ENCODE measurements at regions not wholly inside any gene's neighbourhood (a gene's known extent, or its start where the extent isn't known, plus 50 kb on each side); places are given as distances from the start of the nearest gene placed in this dataset.
"Not testable (repeated sequence)": the region's sequence is repeated elsewhere in the genome, so short reads cannot be mapped to it uniquely, and the experiment has no call there.

DNA sequence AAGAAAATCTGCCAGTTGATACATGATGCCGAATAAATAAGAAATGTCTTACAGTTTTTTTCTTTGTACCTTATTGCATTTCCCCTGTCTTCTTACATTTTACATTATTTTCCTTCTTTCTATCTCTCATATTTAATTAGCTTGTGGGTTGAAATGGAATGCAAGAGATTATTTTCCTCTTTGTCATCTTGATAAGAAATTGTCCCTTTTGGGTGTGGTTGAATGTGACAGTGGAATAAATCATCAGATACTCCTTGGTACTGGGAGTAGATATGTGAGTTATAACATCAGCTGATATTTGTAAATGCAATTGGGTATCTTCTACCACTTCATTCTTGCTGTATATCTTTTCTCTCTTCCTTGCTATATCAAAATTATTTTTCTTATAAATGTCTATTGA is 997.4 kb downstream of the RAPGEF2 start:
- DNase-seq (ENCODE audit: low spot score), result no peak

DNA sequence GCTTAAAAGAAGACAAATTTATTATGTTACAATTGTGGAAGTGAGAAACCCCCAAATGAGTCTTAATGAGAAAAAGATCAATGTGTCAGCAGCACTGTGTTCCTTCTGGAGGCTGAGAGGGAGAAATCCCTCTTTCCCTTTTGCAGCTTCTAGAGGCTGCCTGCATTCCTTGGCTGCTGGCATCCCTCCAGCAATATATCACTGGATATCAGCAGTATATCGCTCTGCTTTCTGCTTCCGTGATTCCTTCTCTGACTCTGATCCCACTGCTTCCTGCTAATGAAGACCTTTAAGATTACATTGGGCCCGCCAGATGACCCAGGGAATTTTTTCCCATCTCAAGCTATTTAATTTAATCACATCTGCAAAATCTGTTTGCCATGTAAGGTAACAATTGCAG is 1008.0 kb downstream of the RAPGEF2 start:
- DNase-seq (ENCODE audit: low spot score), result no peak

DNA sequence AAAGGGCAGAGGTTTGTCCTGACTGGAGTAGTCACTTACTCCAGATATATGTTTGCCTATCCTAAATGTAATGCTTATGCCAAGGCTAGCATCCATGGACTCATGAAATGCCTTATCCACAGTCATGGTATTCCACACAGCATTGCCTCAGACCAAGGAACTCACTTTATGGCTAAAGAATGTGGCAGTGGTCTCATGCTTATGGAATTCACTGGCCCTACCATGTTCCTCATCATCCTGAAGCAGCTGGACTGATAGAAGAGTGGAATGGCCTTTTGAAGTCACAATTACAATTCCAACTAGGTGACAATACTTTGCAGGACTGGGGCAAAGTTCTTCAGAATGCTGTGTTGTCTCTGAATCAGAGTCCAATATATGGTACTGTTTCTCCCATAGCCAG is 1014.8 kb downstream of the RAPGEF2 start:
- no peak for DNase-seq (ENCODE audit: low spot score)

DNA sequence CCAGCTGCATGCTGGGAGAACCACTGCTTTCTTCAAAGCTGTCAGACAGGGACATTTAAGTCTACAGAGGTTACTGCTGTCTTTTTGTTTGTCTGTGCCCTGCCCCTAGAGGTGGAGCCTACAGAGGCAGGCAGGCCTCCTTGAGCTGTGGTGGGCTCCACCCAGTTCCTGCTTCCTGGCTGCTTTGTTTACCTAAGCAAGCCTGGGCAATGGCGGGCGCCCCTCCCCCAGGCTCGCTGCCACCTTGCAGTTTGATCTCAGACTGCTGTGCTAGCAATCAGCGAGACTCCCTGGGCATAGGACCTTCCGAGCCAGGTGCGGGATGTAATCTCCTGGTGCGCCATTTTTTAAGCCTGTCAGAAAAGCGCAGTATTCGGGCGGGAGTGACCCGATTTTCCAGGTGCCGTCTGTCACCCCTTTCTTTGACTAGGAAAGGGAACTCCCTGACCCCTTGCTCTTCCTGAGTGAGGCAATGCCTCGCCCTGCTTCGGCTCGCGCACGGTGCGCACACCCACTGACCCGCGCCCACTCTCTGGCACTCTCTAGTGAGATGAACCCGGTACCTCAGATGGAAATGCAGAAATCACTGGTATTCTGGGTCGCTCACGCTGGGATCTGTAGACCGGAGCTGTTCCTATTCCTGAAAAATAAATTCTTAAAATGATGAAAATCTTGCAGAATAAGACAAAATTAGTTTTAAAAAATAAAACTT is 1022.9 kb downstream of the RAPGEF2 start:
- DNase-seq (ENCODE audit: low spot score), result not testable (repeated sequence)

DNA sequence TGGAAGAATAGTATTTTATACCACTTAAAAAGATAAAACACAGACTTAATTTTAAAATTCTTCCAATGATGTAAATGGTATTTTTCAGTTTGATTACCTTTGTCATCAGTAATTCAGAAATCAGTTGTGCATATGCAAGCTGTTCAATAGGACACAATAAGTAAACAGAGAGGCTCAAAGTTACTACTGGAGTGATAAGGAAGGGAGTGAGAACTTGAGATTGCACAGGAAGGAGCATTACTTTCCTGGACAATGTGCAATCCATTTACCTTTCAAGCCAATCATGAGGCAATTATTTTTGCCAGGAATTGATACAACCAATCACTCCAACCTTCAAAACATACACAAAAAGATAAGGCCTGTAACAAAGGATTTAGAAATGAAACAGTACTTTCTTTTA is 1024.3 kb downstream of the RAPGEF2 start:
- DNase-seq (ENCODE audit: low spot score), result no peak

DNA sequence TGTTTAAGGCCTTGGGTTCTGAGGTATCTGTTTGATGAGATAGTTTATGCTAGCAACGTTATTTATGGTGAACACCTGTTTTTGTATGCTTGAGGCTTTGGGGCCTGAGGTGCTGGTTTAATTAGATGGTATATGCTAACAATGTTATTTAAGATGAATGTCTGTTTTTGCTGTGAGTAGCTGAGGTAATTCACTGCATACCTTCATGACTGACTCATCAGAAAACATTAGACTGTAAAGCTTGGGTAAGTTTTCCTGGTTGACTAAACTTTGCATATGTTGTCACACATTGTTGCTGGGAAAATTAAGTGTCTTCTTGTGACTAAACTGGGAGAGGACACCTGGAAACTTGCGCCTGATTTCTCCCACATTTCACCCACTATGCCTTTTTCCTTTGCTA is 1026.6 kb downstream of the RAPGEF2 start:
- DNase-seq (ENCODE audit: low spot score), result no peak

DNA sequence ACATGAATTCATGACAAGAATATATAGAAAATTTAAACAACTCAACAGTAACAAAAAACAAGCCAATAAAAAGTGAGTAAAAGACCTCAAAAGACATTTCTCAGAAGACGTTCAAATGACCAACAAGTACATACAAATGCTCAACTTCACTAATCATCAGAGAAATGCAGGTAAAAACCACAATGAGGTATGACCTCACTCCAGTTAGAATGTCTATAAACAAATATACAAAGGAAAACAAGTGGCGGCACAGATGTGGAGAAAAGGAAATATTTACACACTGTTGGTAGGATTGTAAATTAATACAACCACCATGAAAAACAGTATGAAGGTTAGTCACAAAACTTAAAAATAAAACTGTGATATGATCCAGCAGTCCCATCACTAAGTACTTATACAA is 1033.1 kb downstream of the RAPGEF2 start:
- DNase-seq (ENCODE audit: low spot score), result no peak

DNA sequence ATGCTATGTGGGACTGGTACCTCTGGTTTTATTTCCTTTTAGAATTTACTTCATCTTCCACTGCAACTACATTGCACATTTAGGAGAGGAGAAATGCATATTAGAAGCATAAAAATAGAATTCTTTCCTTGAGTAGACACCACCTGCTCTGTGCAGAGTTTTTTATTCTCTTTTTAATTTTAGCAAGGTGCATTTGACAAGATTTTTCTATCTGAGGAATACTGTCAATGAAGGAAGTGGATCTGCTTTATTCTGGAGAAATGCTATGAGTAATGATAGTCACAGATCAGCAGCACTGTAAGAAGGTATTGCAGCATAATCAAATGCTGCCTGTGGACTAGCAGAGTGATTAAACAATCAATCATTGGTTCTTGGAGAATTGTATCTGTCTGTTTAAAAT is 1038.3 kb downstream of the RAPGEF2 start:
- DNase-seq (ENCODE audit: low spot score), result no peak

DNA sequence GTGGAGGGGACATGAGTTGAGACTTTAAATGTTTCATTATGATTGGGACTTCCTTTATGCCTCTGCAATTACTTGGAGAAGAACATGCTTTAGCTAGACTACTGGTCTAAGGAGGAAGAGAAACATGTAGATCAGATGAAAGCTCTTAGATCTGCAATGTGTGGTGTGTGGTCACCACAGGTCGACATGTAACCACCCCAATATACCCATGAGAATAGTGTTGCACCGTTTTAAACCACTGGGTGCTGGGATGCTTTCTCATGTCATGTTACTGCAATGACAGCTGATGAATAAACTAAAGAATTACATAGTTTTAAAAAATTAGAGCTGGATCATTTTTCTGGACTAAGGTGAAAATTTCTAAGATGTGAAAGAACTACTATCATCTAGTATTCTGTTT is 1039.7 kb downstream of the RAPGEF2 start:
- DNase-seq (ENCODE audit: low spot score), result no peak

DNA sequence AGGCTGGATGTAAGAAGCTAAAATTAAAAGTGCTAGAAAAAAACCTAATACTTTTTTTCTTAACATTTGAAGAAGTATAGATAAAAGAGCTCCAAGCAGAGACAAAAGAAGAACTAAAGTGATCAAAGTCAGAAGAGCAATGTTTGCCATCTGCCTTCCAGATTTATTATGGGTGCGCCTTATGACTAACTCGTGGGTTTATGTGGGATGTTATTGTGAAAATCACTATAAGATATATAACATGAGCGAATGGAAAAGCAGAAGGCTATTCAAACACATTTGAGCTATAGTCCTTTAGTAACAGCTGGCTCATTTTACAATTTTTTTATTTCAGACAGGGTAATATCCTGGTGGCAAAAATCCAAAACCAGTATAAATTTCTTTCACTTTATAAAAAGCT is 1040.7 kb downstream of the RAPGEF2 start:
- DNase-seq (ENCODE audit: low spot score), result no peak

DNA sequence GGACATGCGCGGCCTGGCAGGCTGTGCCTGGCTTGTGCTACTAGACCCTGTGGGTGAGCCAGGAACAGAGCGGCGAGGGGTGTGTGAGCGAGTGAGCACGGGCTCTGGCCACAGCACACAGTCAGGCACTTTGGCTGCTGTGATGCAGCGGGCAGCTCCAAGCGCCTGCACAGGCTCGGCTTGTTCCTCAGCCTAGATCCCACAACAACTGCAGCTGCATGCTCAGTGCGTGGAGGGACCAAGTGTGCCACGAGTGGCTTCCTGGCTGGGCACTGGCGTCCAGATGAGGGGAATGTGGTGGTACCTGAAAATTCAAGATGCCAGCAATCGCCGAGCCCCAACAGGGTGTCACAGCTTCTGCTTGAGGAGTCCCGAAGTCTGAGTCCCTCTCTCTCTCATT is 1056.6 kb downstream of the RAPGEF2 start:
- no peak for DNase-seq (ENCODE audit: low spot score)

DNA sequence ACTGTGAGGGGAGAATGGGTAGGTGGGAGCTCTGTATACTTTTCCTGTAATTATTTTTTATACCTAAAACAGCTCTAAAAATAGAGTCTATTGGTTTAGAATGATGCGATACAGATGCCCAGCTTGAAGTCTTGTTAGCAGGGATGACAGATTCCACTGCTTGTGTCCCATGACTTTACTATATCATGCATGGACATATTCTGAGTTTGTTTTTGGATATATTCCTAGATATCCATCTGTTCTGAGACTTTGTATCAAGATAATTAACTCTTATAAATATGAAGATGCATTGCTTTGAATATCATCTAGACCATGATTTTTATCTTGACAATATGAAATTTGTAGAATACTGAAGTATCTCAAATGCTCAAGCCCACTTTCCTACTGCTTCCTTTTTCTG is 1058.1 kb downstream of the RAPGEF2 start:
- no peak for DNase-seq (ENCODE audit: low spot score)

DNA sequence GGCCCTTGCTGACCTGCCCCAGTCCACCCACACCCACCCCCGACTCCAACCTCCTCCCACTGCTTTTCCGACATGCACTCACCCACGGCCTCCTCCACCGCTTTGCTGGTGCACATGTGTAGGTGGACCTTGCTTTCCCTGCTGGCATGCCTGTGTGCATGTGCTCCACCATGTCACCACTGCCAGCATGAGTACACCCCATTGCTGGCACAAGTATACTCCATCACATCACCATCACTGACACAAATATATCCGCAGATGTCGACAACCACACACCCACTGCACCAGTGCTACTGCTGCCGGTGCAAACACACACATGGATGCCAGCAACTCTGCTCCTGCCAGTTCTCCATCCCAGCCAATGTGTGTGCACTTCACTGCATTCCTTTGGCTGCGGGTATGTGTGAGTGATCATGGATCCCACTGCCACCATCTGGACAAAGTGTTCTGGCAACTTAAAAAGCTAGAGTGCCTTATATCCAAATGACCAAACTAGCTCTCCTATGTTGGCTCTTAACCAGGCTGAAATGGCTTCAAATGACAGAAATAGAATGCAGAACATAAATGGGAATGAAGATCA is 1072.3 kb downstream of the RAPGEF2 start:
- no peak for DNase-seq (ENCODE audit: low spot score)

DNA sequence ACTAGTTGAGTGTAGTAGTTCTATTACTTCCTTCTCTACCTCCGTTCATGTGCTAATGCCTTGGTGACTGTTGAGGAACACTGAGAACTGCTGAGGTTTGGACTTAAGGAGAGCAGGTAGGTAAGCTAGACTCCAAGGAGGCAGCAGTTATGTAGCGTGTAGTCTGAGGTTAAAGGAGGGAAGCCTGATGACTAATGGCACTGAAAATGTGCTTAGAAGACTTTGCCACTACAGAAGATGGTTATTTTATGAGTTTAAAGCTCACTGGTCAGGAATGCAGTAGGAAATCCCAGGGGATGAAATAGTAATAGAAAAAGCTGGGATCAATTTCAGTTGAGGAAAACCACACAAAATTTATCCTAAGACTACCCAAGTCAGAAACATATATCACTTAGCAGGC is 1077.3 kb downstream of the RAPGEF2 start:
- DNase-seq (ENCODE audit: low spot score), result no peak

DNA sequence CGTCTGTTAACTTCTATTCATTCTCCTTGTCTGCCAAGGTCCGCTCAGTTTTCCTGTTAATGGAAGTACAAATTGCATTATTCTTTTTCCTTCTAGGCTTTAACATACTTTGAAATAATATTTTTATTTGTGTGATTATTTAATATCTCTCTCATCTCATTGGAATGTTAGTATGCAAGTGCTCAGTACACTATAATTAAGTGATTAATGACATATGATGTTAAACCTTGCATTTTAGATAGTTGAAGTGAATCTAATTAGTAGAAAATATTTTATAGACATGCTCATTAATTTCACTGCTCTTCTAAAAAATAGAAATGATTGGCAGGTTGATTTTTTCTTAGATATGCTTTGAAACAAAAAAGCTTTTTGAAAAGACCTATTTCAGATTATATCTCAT is 1079.8 kb downstream of the RAPGEF2 start:
- DNase-seq (ENCODE audit: low spot score), result no peak

DNA sequence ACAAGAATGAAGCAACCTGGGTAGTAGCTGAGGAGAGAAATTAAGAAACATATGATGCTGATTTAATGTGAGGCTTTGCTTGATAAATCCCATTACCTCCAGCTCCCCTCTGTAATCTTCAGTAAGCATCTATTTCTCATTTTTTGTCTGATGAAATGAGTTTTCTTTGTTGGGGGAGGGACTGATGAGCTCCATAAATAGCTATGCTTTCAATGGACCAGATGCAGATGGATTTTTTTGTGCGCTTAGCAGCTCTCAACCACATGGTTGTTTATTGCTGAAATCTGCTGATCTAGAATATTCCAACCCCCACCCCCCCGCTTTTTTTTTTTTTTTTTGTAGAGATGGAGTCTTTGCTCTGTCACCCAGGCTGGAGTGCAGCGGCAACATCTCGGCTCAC is 1082.0 kb downstream of the RAPGEF2 start:
- DNase-seq (ENCODE audit: low spot score), result no peak

DNA sequence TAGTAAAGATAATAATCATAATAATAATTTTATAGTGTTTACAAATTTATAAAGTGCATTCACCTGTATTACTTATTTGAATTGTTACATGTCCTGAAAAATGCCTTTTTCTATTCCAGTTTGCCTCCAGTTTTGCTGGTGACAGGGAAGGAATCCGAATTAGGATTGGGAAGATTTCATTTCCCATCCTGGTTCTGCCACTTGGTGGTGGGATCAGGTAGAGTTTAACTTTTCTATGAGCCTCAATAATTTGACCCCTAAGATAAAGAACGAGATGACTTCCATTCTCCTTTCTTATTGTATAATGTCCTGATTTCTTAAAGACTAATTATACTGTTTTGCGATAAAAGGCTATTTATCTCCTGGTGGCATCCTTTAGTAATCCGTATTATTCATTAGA is 1090.9 kb downstream of the RAPGEF2 start:
- DNase-seq (ENCODE audit: low spot score), result no peak

DNA sequence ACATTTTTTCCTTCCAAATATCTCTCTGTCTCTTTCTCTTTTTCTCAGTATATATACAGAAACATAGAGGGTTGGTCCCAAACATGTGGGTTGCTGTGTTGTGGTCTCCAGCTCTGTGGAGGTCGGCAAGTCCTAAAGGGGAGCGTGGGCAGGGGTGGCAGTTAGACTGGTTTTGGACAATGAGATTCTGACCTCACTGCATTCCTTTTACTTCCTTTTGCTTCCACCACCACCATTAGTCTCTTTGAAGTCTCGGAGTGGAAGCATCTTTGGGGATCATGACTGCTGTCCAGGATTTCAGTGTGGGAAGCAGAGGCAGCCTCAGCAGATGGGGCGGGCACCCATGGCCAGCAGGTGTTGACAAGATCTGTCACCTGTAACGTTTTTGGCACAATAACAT is 1091.8 kb downstream of the RAPGEF2 start:
- DNase-seq (ENCODE audit: low spot score), result no peak

DNA sequence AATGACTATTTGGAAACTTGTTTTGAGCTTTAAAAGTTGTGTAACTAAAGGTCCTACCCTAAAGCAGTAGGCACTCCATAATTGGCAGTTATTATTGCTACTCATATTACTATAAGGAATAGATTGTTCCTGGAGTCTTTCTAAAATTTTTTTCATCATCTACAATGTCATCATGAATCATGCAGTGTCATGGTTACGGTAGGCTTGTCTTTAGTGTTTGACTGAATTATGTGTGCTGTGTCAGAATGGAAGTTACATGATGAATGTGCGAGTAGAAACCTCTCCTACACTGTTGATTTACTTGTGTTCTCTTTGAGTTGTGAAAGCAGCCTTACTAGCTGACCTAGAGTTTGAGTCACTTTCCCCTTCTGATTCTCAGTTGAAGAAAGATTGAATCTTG is 1099.9 kb downstream of the RAPGEF2 start:
- DNase-seq (ENCODE audit: low spot score), result no peak

DNA sequence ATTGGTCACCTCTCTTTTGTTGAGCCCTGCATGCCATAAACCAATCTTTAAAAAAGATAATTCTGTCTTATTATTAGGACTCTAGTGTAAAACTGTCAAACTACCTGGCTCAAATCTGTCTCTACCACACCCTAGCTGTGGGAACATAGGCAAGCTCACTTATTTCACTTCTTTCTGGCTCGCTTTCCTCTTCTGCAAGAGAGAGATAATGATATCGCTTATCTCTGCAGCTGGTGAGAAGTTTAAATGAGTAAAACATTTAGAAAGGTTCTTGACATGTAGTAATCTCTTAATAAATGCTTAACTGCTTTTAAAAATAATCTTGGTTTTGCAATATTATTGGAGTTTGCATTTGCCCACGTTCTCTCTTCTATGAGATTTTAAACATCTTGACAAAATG is 1109.2 kb downstream of the RAPGEF2 start:
- no peak for DNase-seq (ENCODE audit: low spot score)

DNA sequence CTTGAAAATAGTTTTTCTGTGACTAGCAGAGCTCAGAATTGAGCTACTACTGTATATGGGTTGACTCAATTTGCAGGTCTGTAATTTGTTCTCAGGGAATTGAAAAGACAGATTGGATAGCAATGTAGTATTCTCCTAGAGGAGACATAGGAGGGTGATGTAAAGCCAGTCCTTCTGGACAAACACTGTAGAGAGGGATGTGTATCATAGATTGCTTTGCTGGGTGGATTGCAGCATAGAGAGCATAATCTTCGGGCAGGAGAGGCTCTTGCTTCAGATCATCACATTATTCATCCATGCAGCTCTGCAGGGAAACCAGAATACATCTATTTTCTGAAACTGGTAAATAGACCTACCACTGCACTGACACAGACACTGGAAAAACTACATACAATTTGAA is 1110.5 kb downstream of the RAPGEF2 start:
- DNase-seq (ENCODE audit: low spot score), result no peak

DNA sequence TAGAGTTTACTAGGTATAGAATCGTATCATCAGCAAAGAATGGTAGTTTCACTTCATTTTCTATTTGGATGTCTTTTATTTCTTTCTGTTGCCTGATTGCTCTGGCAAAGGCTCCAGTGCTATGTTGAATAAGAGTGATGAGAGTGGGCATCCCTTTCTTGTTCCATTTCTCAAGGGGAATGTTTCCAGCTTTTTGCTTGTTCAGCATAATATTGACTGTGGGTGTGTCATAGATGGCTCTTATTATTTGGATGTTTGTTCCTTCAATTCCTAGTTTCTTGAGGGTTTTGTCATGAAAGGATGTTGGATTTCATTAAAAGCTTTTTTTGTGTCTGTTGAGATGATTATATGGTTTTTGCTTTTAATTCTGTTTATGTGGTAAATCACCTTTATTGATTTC is 1114.5 kb downstream of the RAPGEF2 start:
- no peak for DNase-seq (ENCODE audit: low spot score)

DNA sequence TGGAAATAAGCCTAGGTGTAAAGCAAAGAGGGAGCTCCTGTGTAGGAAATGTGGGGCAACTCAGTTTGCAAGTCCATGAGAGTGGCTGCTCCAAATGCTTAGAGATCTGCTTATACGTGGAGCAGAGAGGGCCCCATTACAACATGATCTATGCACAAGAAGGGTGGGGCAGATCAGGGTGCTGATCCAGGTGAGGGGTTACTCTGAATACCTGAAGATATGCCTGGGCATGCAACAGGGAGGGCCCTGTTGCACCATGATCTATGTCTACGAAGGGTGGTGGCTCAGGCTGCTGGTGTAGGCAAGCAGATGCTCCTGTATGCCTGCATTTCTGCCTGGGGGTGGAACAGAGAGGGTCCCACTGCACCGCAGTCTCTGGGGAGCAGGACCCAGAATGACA is 1121.2 kb downstream of the RAPGEF2 start:
- no peak for DNase-seq (ENCODE audit: low spot score)

DNA sequence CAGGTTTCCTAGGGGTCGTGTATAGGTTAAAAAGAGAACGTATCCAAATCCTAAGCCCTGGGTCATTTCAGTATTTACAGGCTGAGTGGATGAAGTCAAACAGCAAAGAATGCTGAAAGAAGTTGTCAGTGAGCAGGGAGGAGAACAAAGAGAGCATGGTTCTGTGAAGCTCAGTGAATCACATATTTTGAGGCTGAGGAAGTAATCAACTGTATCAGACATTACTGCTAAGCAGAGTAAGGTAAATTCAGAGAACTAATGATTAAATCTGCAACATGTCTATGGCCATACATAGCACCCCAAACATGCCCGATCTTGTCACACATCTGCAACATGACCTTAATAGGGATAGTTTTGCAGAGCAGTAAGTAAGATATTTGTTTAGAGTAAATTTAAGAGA is 1130.3 kb downstream of the RAPGEF2 start:
- no peak for DNase-seq (ENCODE audit: low spot score)
